ENCODE measurements at regions not wholly inside any gene's neighbourhood (a gene's known extent, or its start where the extent isn't known, plus 50 kb on each side); places are given as distances from the start of the nearest gene placed in this dataset.

GRCh38 chr16:27681681-27682080 is 131.7 kb downstream of the KATNIP start:
- no peak for DNase-seq (ENCODE audit: low spot score)

- DNase-seq (ENCODE audit: low spot score) = no peak
Measured at GRCh38 chr16:27684047-27684446, 134.1 kb downstream of the KATNIP start.

GRCh38 chr16:27685807-27686206 is 135.9 kb downstream of the KATNIP start:
- DNase-seq (ENCODE audit: low spot score) = no peak

GRCh38 chr16:27686926-27687325 is 137.0 kb downstream of the KATNIP start:
- DNase-seq (ENCODE audit: low spot score) = no peak

- no peak for DNase-seq (ENCODE audit: low spot score)
Measured at GRCh38 chr16:27687605-27688004, 137.7 kb downstream of the KATNIP start.

GRCh38 chr16:27689711-27690110 is 139.8 kb downstream of the KATNIP start:
- peak; percentile 41 for DNase-seq (ENCODE audit: low spot score)

GRCh38 chr16:27690608-27691007 is 140.7 kb downstream of the KATNIP start:
- DNase-seq (ENCODE audit: low spot score) = peak; percentile 75

GRCh38 chr16:27691721-27692120 is 141.8 kb downstream of the KATNIP start:
- DNase-seq (ENCODE audit: low spot score) = no peak

- no peak for DNase-seq (ENCODE audit: low spot score)
Measured at GRCh38 chr16:27692576-27692975, 142.6 kb downstream of the KATNIP start.

GRCh38 chr16:27695161-27695560 is 145.2 kb downstream of the KATNIP start:
- DNase-seq (ENCODE audit: low spot score) = no peak

GRCh38 chr16:27698266-27698665 is 148.3 kb downstream of the KATNIP start:
- no peak for DNase-seq (ENCODE audit: low spot score)

- DNase-seq (ENCODE audit: low spot score) = no peak
Measured at GRCh38 chr16:27698746-27699145, 148.8 kb downstream of the KATNIP start.

- no peak for DNase-seq (ENCODE audit: low spot score)
Measured at GRCh38 chr16:27699540-27699939, 149.6 kb downstream of the KATNIP start.

GRCh38 chr16:27700304-27700995 is 150.5 kb downstream of the KATNIP start:
- peak; percentile 67 for DNase-seq (ENCODE audit: low spot score)

GRCh38 chr16:27701381-27701780 is 151.4 kb downstream of the KATNIP start:
- DNase-seq (ENCODE audit: low spot score) = no peak

GRCh38 chr16:27703121-27703520 is 153.2 kb downstream of the KATNIP start:
- DNase-seq (ENCODE audit: low spot score) = no peak

GRCh38 chr16:27703545-27703944 is 153.6 kb downstream of the KATNIP start:
- no peak for DNase-seq (ENCODE audit: low spot score)

- DNase-seq (ENCODE audit: low spot score) = no peak
Measured at GRCh38 chr16:27704252-27704651, 154.3 kb downstream of the KATNIP start.

- no peak for DNase-seq (ENCODE audit: low spot score)
Measured at GRCh38 chr16:27706156-27706865, 156.4 kb downstream of the KATNIP start.

GRCh38 chr16:27706866-27707685 is 157.1 kb downstream of the KATNIP start:
- DNase-seq (ENCODE audit: low spot score) = no peak

- no peak for DNase-seq (ENCODE audit: low spot score)
Measured at GRCh38 chr16:27708651-27709050, 158.7 kb downstream of the KATNIP start.

- peak; percentile 82 for DNase-seq (ENCODE audit: low spot score)
Measured at GRCh38 chr16:27712251-27712711, 162.3 kb downstream of the KATNIP start.

GRCh38 chr16:27717726-27718125 is 167.8 kb downstream of the KATNIP start:
- DNase-seq (ENCODE audit: low spot score) = no peak
